ENCODE measurements at regions not wholly inside any gene's neighbourhood (a gene's known extent, or its start where the extent isn't known, plus 50 kb on each side); places are given as distances from the start of the nearest gene placed in this dataset.

GRCh38 chr4:11623726-11624037, 195.0 kb upstream of the HS3ST1 start:
- H3K4me1 ChIP-seq = no peaks in the 10 kb centered on the region
- no peaks in the 10 kb centered on the region for H3K36me3 ChIP-seq
- TF ChIP-seq CTCF (IDR thresholded peaks at IDR 0.05) = peak; percentile 52
- intact Hi-C loops (cut with DNase I) = loop anchor here (10.0 kb wide), 3 partner anchors 119 to 1039 kb away; partner anchors contain the start of gene HS3ST1
- no peak overlapping the region for H3K9ac ChIP-seq (ENCODE audit: low read depth in 2 of 2, low read length in 2 of 2)
- H3K4me3 ChIP-seq = no peak overlapping the region
- no peaks in the 10 kb centered on the region for H3K27me3 ChIP-seq
- DNase-seq = peak; percentile 75
- no peak overlapping the region for H3K27ac ChIP-seq
- H3K9me3 ChIP-seq = no peaks in the 10 kb centered on the region

- TF ChIP-seq CTCF (IDR thresholded peaks at IDR 0.05) = no peak
- Histone ChIP-seq H3K27ac (no peak overlapping the region), H3K27me3 (no peaks in the 10 kb centered on the region), H3K36me3 (no peaks in the 10 kb centered on the region), H3K4me1 (no peaks in the 10 kb centered on the region), H3K9ac (ENCODE audit: low read depth in 2 of 2, low read length in 2 of 2) (no peak overlapping the region), H3K9me3 (no peaks in the 10 kb centered on the region), H3K4me3 (no peak overlapping the region)
- intact Hi-C loops (cut with DNase I) = loop anchor here (10.0 kb wide), 3 partner anchors 118 to 1038 kb away; partner anchors contain the start of gene HS3ST1
- DNase-seq = no peak
These were observed 194.4 kb upstream of the HS3ST1 start for GRCh38 chr4:11622961-11623725.

GRCh38 chr4:11620861-11621260, 192.2 kb upstream of the HS3ST1 start:
- TF ChIP-seq CTCF (IDR thresholded peaks at IDR 0.05) = no peak

GRCh38 chr4:11618666-11619282, 190.1 kb upstream of the HS3ST1 start:
- Histone ChIP-seq H3K4me3 (no peak overlapping the region), H3K27me3 (no peaks in the 10 kb centered on the region), H3K4me1 (no peaks in the 10 kb centered on the region), H3K9ac (ENCODE audit: low read depth in 2 of 2, low read length in 2 of 2) (no peak overlapping the region), H3K9me3 (no peaks in the 10 kb centered on the region), H3K36me3 (no peaks in the 10 kb centered on the region), H3K27ac (peak overlapping the region; percentile 32)
- TF ChIP-seq CTCF (IDR thresholded peaks at IDR 0.05) = no peak
- DNase-seq = no peak
- intact Hi-C loops (cut with DNase I) = loop anchor here (10.0 kb wide), 1 partner anchor 54 kb away; no protein-coding TSS in a partner anchor

More at GRCh38 chr4:11620861-11621260, 192.2 kb upstream of the HS3ST1 start:
- no peaks in the 10 kb centered on the region for H3K36me3 ChIP-seq
- H3K4me3 ChIP-seq = no peak overlapping the region
- H3K4me1 ChIP-seq = no peaks in the 10 kb centered on the region
- no peak overlapping the region for H3K9ac ChIP-seq (ENCODE audit: low read depth in 2 of 2, low read length in 2 of 2)
- H3K27me3 ChIP-seq = no peaks in the 10 kb centered on the region
- H3K27ac ChIP-seq = no peak overlapping the region
- no peaks in the 10 kb centered on the region for H3K9me3 ChIP-seq
- intact Hi-C loops (cut with DNase I) = loop anchor here (10.0 kb wide), 3 partner anchors 116 to 1036 kb away; partner anchors contain the start of gene HS3ST1
- DNase-seq = no peak

GRCh38 chr4:11616856-11617255, 188.2 kb upstream of the HS3ST1 start:
- Histone ChIP-seq H3K9me3 (no peaks in the 10 kb centered on the region), H3K4me1 (no peaks in the 10 kb centered on the region), H3K36me3 (no peaks in the 10 kb centered on the region), H3K4me3 (no peak overlapping the region), H3K27ac (no peak overlapping the region), H3K27me3 (no peaks in the 10 kb centered on the region), H3K9ac (ENCODE audit: low read depth in 2 of 2, low read length in 2 of 2) (no peak overlapping the region)
- no peak for TF ChIP-seq CTCF (IDR thresholded peaks at IDR 0.05)
- intact Hi-C loops (cut with DNase I) = loop anchor here (10.0 kb wide), 1 partner anchor 52 kb away; no protein-coding TSS in a partner anchor
- DNase-seq = no peak

Data from colonic mucosa (tissue), 4 donors.